Fibroblast of lung (primary cell): ENCODE measurements at regions not wholly inside any gene's neighbourhood (a gene's known extent, or its start where the extent isn't known, plus 50 kb on each side); places are given as distances from the start of the nearest gene placed in this dataset.

Experiments
- DNase-seq, 2 donors: peaks; one replicate each; pipeline versions ENCODE4 v3.0.0 to v3.0.0-alpha.2; 2010; ENCODE audit warnings: low read depth in 2 of 2
- H2AFZ ChIP-seq: 2 replicates; pipeline ENCODE4 v1.5.1; 2012; ENCODE audit warnings: low read length, control low read depth, inconsistent platforms
- H3K27ac ChIP-seq: 2 replicates; pipeline ENCODE4 v1.5.1; 2011; ENCODE audit warnings: low read length, control low read depth; ENCODE audit not compliant: insufficient read depth
- H3K27me3 ChIP-seq: 2 replicates; pipeline ENCODE4 v1.5.1; 2011; ENCODE audit warnings: mild to moderate bottlenecking, low read length; ENCODE audit not compliant: control insufficient read depth, insufficient read depth
- H3K36me3 ChIP-seq: 2 replicates; pipeline ENCODE4 v1.5.1; 2011; ENCODE audit warnings: low read length; ENCODE audit not compliant: control insufficient read depth, insufficient read depth
- H3K4me1 ChIP-seq: 2 replicates; pipeline ENCODE4 v1.5.1; 2011; ENCODE audit warnings: low read length; ENCODE audit not compliant: control insufficient read depth, insufficient read depth; ENCODE audit errors: extremely low read depth
- H3K4me2 ChIP-seq: 2 replicates; pipeline ENCODE4 v1.5.1; 2011; ENCODE audit warnings: low read length, control low read depth; ENCODE audit not compliant: insufficient read depth; ENCODE audit errors: extremely low read depth
- H3K4me3 ChIP-seq, 4 experiments: fragments of 200-600 bp in 1 of 4; sonication (generic) in 1 of 4; replicated peaks in 1 of 4; 2 replicates each; pipeline ENCODE4 v1.5.1; 2011 to 2016; ENCODE audit warnings: low read length in 4 of 4, low read depth in 3 of 4, mild to moderate bottlenecking in 3 of 4, control low read depth in 2 of 4, inconsistent platforms in 1 of 4, mixed read lengths in 1 of 4; ENCODE audit not compliant: insufficient read depth in 1 of 4; ENCODE audit errors: control extremely low read depth in 1 of 4
- H3K79me2 ChIP-seq: 2 replicates; pipeline ENCODE4 v1.5.1; 2012; ENCODE audit warnings: mild to moderate bottlenecking, low read length, inconsistent platforms; ENCODE audit not compliant: control insufficient read depth, insufficient read depth
- H3K9ac ChIP-seq: 2 replicates; pipeline ENCODE4 v1.5.1; 2011; ENCODE audit warnings: mild to moderate bottlenecking, low read length, control low read depth; ENCODE audit not compliant: insufficient read depth
- H3K9me3 ChIP-seq: 2 replicates; pipeline ENCODE4 v1.5.1; 2012; ENCODE audit warnings: low read depth, low read length; ENCODE audit not compliant: control insufficient read depth, insufficient read depth
- H4K20me1 ChIP-seq: 2 replicates; pipeline ENCODE4 v1.5.1; 2011; ENCODE audit warnings: low read length; ENCODE audit not compliant: control insufficient read depth, insufficient read depth; ENCODE audit errors: extremely low read depth
- EZH2 ChIP-seq: IDR thresholded peaks from 2 replicates; pipeline ENCODE4 v1.5.1; 2012; ENCODE audit warnings: low read length, control low read depth, mild to moderate bottlenecking; ENCODE audit errors: missing control alignments
- TF ChIP-seq, protein P1 (sequence below), 2 donors: IDR thresholded peaks in 1 of 2; conservative IDR thresholded peaks in 1 of 2; 1 replicate in 1 of 2; 2 replicates in 1 of 2; pipeline ENCODE4 v1.5.1; 2011 to 2012; ENCODE audit warnings: low read length in 2 of 2, control low read depth in 1 of 2, inconsistent platforms in 1 of 2, low read depth in 1 of 2, mild to moderate bottlenecking in 1 of 2

DNA sequence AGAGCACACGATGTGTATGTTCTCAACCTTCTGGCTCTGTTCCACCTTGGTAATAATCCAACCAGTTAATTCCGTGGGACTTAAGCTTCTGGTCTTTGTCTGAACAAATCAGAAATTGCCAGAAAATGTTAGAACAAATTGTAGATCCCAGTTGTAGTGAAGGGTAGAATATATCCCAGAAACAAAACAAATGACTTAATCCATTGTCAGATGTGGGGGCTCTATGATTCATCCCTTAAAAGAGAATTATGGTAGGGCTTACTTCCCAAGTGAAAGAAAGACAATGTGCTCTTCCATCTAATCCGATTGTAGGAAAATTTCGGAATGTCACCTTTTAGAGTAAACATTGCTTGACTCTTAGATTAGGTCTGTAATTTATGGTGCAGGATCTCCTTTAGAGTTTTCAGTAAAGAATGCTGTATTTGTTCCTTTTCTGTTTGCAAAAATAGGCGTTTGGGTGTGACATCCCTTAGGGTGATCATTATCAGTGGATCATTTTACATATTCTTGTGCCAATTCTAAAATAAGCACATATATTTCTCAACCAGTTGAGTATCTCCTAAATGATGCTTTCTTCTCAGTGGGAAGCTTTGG is 234.5 kb upstream of the ZNF217 start:
- Histone ChIP-seq H4K20me1 (no peaks in the 10 kb centered on the region), H3K9me3 (no peaks in the 10 kb centered on the region), H3K4me1 (peaks cover 10% of the 10 kb centered on the region), H3K27me3 (no peaks in the 10 kb centered on the region), H3K4me2 (peak overlapping the region; percentile 94), H3K9ac (peak overlapping the region; percentile 77), H3K36me3 (no peaks in the 10 kb centered on the region), H2AFZ (no peak overlapping the region), H3K27ac (peak overlapping the region; percentile 98), H3K79me2 (no peaks in the 10 kb centered on the region), H3K4me3 (peak overlapping the region; percentile 3 to 59 (median 48))
- DNase-seq, result peak; percentile 96 to 100
- TF ChIP-seq, protein P1, sequence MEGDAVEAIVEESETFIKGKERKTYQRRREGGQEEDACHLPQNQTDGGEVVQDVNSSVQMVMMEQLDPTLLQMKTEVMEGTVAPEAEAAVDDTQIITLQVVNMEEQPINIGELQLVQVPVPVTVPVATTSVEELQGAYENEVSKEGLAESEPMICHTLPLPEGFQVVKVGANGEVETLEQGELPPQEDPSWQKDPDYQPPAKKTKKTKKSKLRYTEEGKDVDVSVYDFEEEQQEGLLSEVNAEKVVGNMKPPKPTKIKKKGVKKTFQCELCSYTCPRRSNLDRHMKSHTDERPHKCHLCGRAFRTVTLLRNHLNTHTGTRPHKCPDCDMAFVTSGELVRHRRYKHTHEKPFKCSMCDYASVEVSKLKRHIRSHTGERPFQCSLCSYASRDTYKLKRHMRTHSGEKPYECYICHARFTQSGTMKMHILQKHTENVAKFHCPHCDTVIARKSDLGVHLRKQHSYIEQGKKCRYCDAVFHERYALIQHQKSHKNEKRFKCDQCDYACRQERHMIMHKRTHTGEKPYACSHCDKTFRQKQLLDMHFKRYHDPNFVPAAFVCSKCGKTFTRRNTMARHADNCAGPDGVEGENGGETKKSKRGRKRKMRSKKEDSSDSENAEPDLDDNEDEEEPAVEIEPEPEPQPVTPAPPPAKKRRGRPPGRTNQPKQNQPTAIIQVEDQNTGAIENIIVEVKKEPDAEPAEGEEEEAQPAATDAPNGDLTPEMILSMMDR (conservative IDR thresholded peaks at IDR 0.05 in 1 of 2, IDR thresholded peaks at IDR 0.05 in 1 of 2; ENCODE audit: low read depth in 1 of 2, low read length in 2 of 2), result no peak
- TF ChIP-seq EZH2, result no peak

DNA sequence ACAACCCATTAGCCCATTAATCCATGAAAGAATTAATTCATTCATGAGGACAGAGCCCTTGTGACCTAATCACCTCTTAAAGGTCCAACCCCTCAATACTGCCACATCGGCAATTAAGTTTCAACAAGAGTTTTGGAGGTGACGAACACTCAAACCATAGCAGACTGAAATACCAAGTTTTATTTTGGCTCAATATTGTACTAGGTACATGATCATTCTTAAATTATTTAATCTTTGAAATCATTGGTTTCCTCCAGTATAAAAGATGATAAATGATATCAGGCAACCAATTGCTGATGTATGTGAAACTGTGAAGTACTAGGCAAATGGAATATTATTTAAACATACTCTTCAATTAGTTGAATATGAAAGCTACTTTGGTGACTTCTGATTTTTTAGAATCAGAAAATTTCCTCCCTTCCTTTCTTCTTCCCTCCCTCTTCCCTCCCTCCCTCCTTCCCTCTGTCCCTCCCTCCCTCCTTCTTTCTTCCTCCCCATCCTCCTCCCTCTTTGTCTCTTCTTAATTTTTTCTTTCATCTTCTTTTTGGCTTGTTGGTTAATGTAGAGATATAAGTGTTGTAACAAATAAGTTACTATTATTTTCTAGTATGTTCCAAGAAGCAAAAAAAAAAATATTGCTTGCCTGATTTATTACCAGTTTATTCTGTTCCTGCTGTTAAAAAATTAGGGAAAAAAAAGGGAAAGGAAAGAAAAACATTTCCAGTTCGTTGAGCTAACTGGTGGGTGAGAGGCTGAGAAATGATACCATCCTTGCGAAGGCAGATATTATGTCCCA is 233.9 kb upstream of the ZNF217 start:
- Histone ChIP-seq H4K20me1 (no peaks in the 10 kb centered on the region), H3K79me2 (no peaks in the 10 kb centered on the region), H3K4me1 (peaks cover 10% of the 10 kb centered on the region), H3K4me3 (peak overlapping the region in 2 of 4 experiments; percentile 47 to 59), H3K9me3 (no peaks in the 10 kb centered on the region), H3K27ac (peak overlapping the region; percentile 98), H3K4me2 (peak overlapping the region; percentile 63), H3K9ac (no peak overlapping the region), H2AFZ (no peak overlapping the region), H3K36me3 (no peaks in the 10 kb centered on the region), H3K27me3 (no peaks in the 10 kb centered on the region)
- no peak for TF ChIP-seq EZH2
- DNase-seq, result peak in 1 of 2 donors; percentile 3

- H2AFZ ChIP-seq, result no peak overlapping the region
- H3K4me1 ChIP-seq, result peaks cover 10% of the 10 kb centered on the region
- no peak overlapping the region for H3K9ac ChIP-seq
- no peak overlapping the region for H3K4me2 ChIP-seq
- no peak overlapping the region for H3K4me3 ChIP-seq
- H3K27me3 ChIP-seq, result no peaks in the 10 kb centered on the region
- H4K20me1 ChIP-seq, result no peaks in the 10 kb centered on the region
- no peaks in the 10 kb centered on the region for H3K9me3 ChIP-seq
- no peak for TF ChIP-seq EZH2
- TF ChIP-seq, protein P1 (conservative IDR thresholded peaks at IDR 0.05 in 1 of 2, IDR thresholded peaks at IDR 0.05 in 1 of 2; ENCODE audit: low read depth in 1 of 2, low read length in 2 of 2), result no peak
- no peaks in the 10 kb centered on the region for H3K36me3 ChIP-seq
- H3K27ac ChIP-seq, result peak overlapping the region; percentile 98
- no peaks in the 10 kb centered on the region for H3K79me2 ChIP-seq
- DNase-seq, result peak in 1 of 2 donors; percentile 26
Observed at GRCh38 chr20:53826597-53827291, 233.1 kb upstream of the ZNF217 start.
